IPS-NIHi7 (cell line): ENCODE measurements at regions not wholly inside any gene's neighbourhood (a gene's known extent, or its start where the extent isn't known, plus 50 kb on each side); places are given as distances from the start of the nearest gene placed in this dataset.
"Not testable (repeated sequence)": the region's sequence is repeated elsewhere in the genome, so short reads cannot be mapped to it uniquely, and the experiment has no call there.

Source experiments
- DNase-seq: peaks from one replicate; pipeline ENCODE4 v3.0.0; 2012; ENCODE audit warnings: mixed read lengths; ENCODE audit errors: extremely low spot score

- no peak for DNase-seq
Observed at GRCh38 chr7:155395176-155395797, 62.6 kb upstream of the EN2 start.

GRCh38 chr7:155396661-155397060 lies 61.3 kb upstream of the EN2 start:
- no peak for DNase-seq

- DNase-seq = not testable (repeated sequence)
Observed at GRCh38 chr7:155397758-155398714, 59.9 kb upstream of the EN2 start.

- DNase-seq = no peak
Observed at GRCh38 chr7:155398944-155399343, 59.0 kb upstream of the EN2 start.

GRCh38 chr7:155399577-155399976 lies 58.4 kb upstream of the EN2 start:
- DNase-seq = no peak

- DNase-seq = no peak
Observed at GRCh38 chr7:155401231-155401630, 56.7 kb upstream of the EN2 start.

- DNase-seq = no peak
Observed at GRCh38 chr7:155401884-155402283, 56.0 kb upstream of the EN2 start.

- no peak for DNase-seq
Observed at GRCh38 chr7:155402941-155403340, 55.0 kb upstream of the EN2 start.

GRCh38 chr7:155404976-155405375 lies 53.0 kb upstream of the EN2 start:
- no peak for DNase-seq

GRCh38 chr7:155405399-155406318 lies 52.3 kb upstream of the EN2 start:
- DNase-seq = peak; percentile 59

- DNase-seq = no peak
Observed at GRCh38 chr7:155407799-155408198, 50.1 kb upstream of the EN2 start.
